Left ventricle myocardium inferior (tissue), 1 donor: ENCODE measurements at regions not wholly inside any gene's neighbourhood (a gene's known extent, or its start where the extent isn't known, plus 50 kb on each side); places are given as distances from the start of the nearest gene placed in this dataset.

Source experiments
- DNase-seq: peaks from one replicate; pipeline ENCODE4 v3.0.0-alpha.2; 2020
- H3K27ac ChIP-seq: fragments of 200-600 bp; replicated peaks from 2 replicates; pipeline ENCODE4 v1.8.0; 2021
- H3K27me3 ChIP-seq: fragments of 200-600 bp; 2 replicates; pipeline ENCODE4 v1.8.0; 2021; ENCODE audit warnings: low read depth
- H3K36me3 ChIP-seq: fragments of 200-600 bp; 2 replicates; pipeline ENCODE4 v1.8.0; 2021
- H3K4me1 ChIP-seq: fragments of 200-600 bp; 2 replicates; pipeline ENCODE4 v1.8.0; 2021
- H3K4me3 ChIP-seq: fragments of 200-600 bp; 2 replicates; pipeline ENCODE4 v1.8.0; 2021; ENCODE audit warnings: mild to moderate bottlenecking, moderate library complexity
- H3K9me3 ChIP-seq: fragments of 200-600 bp; replicated peaks from 2 replicates; pipeline ENCODE4 v1.8.0; 2021
- CTCF ChIP-seq: fragments of 200-600 bp; IDR thresholded peaks from 2 replicates; pipeline ENCODE4 v1.8.0; 2021; ENCODE audit warnings: antibody characterized with exemption, mild to moderate bottlenecking, borderline replicate concordance
- intact Hi-C: fragments of 100-400 bp; cut with micrococcal nuclease; formaldehyde crosslinking; loops from one replicate; pipeline ENCODE4 v1.11.0; 2022
- donor health status: DM: no; HTN: yes; CAD: no; lungs with severe emphysema.

- TF ChIP-seq CTCF: no peak
- no peak for DNase-seq
- peak overlapping the region; percentile 85 for H3K27ac ChIP-seq
- H3K27me3 ChIP-seq: no peaks in the 10 kb centered on the region
- H3K9me3 ChIP-seq: no peaks in the 10 kb centered on the region
- no peaks in the 10 kb centered on the region for H3K36me3 ChIP-seq
- H3K4me3 ChIP-seq: no peak overlapping the region
- H3K4me1 ChIP-seq: peaks cover 29% of the 10 kb centered on the region
- intact Hi-C loops: no loop called here
Measured at GRCh38 chr5:171639205-171639621, 146.4 kb upstream of the SMIM23 start.

GRCh38 chr5:171639966-171640365 is 145.7 kb upstream of the SMIM23 start:
- H3K27ac ChIP-seq: peak overlapping the region; percentile 85
- intact Hi-C loops: no loop called here
- H3K27me3 ChIP-seq: no peaks in the 10 kb centered on the region
- TF ChIP-seq CTCF: no peak
- DNase-seq: no peak
- peaks cover 29% of the 10 kb centered on the region for H3K4me1 ChIP-seq
- no peaks in the 10 kb centered on the region for H3K9me3 ChIP-seq
- no peak overlapping the region for H3K4me3 ChIP-seq
- no peaks in the 10 kb centered on the region for H3K36me3 ChIP-seq

- H3K4me3 ChIP-seq: no peak overlapping the region
- peaks cover 29% of the 10 kb centered on the region for H3K4me1 ChIP-seq
- H3K27me3 ChIP-seq: no peaks in the 10 kb centered on the region
- TF ChIP-seq CTCF: no peak
- no peaks in the 10 kb centered on the region for H3K9me3 ChIP-seq
- intact Hi-C loops: no loop called here
- no peaks in the 10 kb centered on the region for H3K36me3 ChIP-seq
- H3K27ac ChIP-seq: peak overlapping the region; percentile 85
- peak; percentile 56 for DNase-seq
Measured at GRCh38 chr5:171640480-171640879, 145.1 kb upstream of the SMIM23 start.

- H3K9me3 ChIP-seq: no peaks in the 10 kb centered on the region
- H3K4me3 ChIP-seq: no peak overlapping the region
- no peak for TF ChIP-seq CTCF
- intact Hi-C loops: no loop called here
- peak overlapping the region; percentile 85 for H3K27ac ChIP-seq
- peaks cover 29% of the 10 kb centered on the region for H3K4me1 ChIP-seq
- no peak for DNase-seq
- no peaks in the 10 kb centered on the region for H3K36me3 ChIP-seq
- no peaks in the 10 kb centered on the region for H3K27me3 ChIP-seq
Measured at GRCh38 chr5:171641891-171642290, 143.7 kb upstream of the SMIM23 start.

- Histone ChIP-seq H3K27me3 (no peaks in the 10 kb centered on the region), H3K4me3 (no peak overlapping the region), H3K9me3 (no peaks in the 10 kb centered on the region), H3K36me3 (no peaks in the 10 kb centered on the region), H3K4me1 (peaks cover 29% of the 10 kb centered on the region), H3K27ac (no peak overlapping the region)
- intact Hi-C loops: no loop called here
- DNase-seq: no peak
- TF ChIP-seq CTCF: no peak
Measured at GRCh38 chr5:171642894-171643293, 142.7 kb upstream of the SMIM23 start.

GRCh38 chr5:171644536-171644935 is 141.1 kb upstream of the SMIM23 start:
- DNase-seq: peak; percentile 28
- intact Hi-C loops: no loop called here
- no peak for TF ChIP-seq CTCF
- H3K36me3 ChIP-seq: no peaks in the 10 kb centered on the region
- peaks cover 21% of the 10 kb centered on the region for H3K4me1 ChIP-seq
- H3K27ac ChIP-seq: no peak overlapping the region
- no peak overlapping the region for H3K4me3 ChIP-seq
- H3K9me3 ChIP-seq: no peaks in the 10 kb centered on the region
- no peaks in the 10 kb centered on the region for H3K27me3 ChIP-seq
